Lower leg skin (tissue), 3 donors: ENCODE measurements at regions not wholly inside any gene's neighbourhood (a gene's known extent, or its start where the extent isn't known, plus 50 kb on each side); places are given as distances from the start of the nearest gene placed in this dataset.

ENCODE experiments used
- POLR2A ChIP-seq, 2 donors: fragments of 450-650 bp; IDR thresholded peaks; one replicate each; pipeline ENCODE4 v1.6.1; 2016 to 2017; ENCODE audit warnings: antibody characterized with exemption in 2 of 2, mild to moderate bottlenecking in 1 of 2, moderate library complexity in 1 of 2
- TF ChIP-seq, protein P1 (sequence below), 3 donors: fragments of 450-650 bp; IDR thresholded peaks; one replicate each; pipeline ENCODE4 v1.5.1; 2016; ENCODE audit warnings: antibody characterized with exemption in 3 of 3, mild to moderate bottlenecking in 3 of 3, moderate library complexity in 2 of 3

DNA sequence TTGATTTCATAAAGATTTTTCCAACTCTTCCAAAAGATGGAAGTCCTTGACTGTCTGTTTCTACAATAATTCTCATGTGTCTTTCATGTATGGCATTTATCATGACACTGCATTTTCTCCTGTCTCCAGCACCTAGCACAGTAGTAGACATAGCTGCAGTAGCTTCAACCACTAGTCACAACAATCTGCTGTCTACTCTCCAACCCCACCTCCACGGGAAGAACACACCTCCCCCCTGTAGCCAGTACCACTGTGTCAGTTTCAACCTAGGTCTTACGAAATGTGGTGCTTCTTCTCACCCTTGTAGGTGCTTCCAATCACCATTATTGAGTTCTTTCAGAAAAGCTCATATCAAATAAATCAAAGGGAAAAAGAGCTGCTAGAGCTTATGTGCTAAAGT lies 425.1 kb upstream of the ADAMTS5 start:
- TF ChIP-seq, protein P1, sequence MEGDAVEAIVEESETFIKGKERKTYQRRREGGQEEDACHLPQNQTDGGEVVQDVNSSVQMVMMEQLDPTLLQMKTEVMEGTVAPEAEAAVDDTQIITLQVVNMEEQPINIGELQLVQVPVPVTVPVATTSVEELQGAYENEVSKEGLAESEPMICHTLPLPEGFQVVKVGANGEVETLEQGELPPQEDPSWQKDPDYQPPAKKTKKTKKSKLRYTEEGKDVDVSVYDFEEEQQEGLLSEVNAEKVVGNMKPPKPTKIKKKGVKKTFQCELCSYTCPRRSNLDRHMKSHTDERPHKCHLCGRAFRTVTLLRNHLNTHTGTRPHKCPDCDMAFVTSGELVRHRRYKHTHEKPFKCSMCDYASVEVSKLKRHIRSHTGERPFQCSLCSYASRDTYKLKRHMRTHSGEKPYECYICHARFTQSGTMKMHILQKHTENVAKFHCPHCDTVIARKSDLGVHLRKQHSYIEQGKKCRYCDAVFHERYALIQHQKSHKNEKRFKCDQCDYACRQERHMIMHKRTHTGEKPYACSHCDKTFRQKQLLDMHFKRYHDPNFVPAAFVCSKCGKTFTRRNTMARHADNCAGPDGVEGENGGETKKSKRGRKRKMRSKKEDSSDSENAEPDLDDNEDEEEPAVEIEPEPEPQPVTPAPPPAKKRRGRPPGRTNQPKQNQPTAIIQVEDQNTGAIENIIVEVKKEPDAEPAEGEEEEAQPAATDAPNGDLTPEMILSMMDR (IDR thresholded peaks at IDR 0.05) = no peak
- TF ChIP-seq POLR2A (IDR thresholded peaks at IDR 0.05) = no peak
